GM23248 (cell line): ENCODE measurements at regions not wholly inside any gene's neighbourhood (a gene's known extent, or its start where the extent isn't known, plus 50 kb on each side); places are given as distances from the start of the nearest gene placed in this dataset.

Experiments used
- DNase-seq: peaks from one replicate; pipeline ENCODE4 v3.0.0-alpha.2; 2015
- H2AFZ ChIP-seq: fragments of 200-600 bp; sonication (generic); 2 replicates; pipeline ENCODE4 v1.6.1; 2016; ENCODE audit warnings: antibody characterized with exemption
- H3F3A ChIP-seq: fragments of 200-600 bp; sonication (generic); 2 replicates; pipeline ENCODE4 v1.6.1; 2016; ENCODE audit warnings: mild to moderate bottlenecking, antibody characterized with exemption, mixed run types; ENCODE audit not compliant: insufficient read depth
- H3K27ac ChIP-seq: fragments of 200-600 bp; sonication (generic); 2 replicates; pipeline ENCODE4 v1.5.1; 2016; ENCODE audit warnings: mild to moderate bottlenecking
- H3K27me3 ChIP-seq: fragments of 200-600 bp; sonication (generic); replicated peaks from 2 replicates; pipeline ENCODE4 v1.6.1; 2016; ENCODE audit warnings: mild to moderate bottlenecking; ENCODE audit not compliant: insufficient read depth
- H3K36me3 ChIP-seq: fragments of 200-600 bp; sonication (generic); 2 replicates; pipeline ENCODE4 v1.6.1; 2016; ENCODE audit warnings: low read depth, mild to moderate bottlenecking
- H3K4me1 ChIP-seq: fragments of 200-600 bp; sonication (generic); 2 replicates; pipeline ENCODE4 v1.6.1; 2016; ENCODE audit warnings: mild to moderate bottlenecking; ENCODE audit not compliant: insufficient read depth
- H3K4me2 ChIP-seq: fragments of 200-600 bp; sonication (generic); one replicate; pipeline ENCODE4 v1.6.1; 2016; ENCODE audit warnings: mild to moderate bottlenecking; ENCODE audit not compliant: unreplicated experiment
- H3K4me3 ChIP-seq: fragments of 200-600 bp; sonication (generic); 2 replicates; pipeline ENCODE4 v1.5.1; 2016; ENCODE audit warnings: mild to moderate bottlenecking
- H3K79me2 ChIP-seq: fragments of 200-600 bp; sonication (generic); 2 replicates; pipeline ENCODE4 v1.6.1; 2016; ENCODE audit warnings: mild to moderate bottlenecking; ENCODE audit not compliant: insufficient read depth
- H3K9ac ChIP-seq: fragments of 200-600 bp; sonication (generic); 2 replicates; pipeline ENCODE4 v1.6.1; 2016; ENCODE audit warnings: mild to moderate bottlenecking
- H3K9me2 ChIP-seq: fragments of 200-600 bp; sonication (generic); 2 replicates; pipeline ENCODE4 v1.6.1; 2016; ENCODE audit warnings: mixed run types, mild to moderate bottlenecking, moderate library complexity; ENCODE audit not compliant: insufficient read depth
- H3K9me3 ChIP-seq: fragments of 200-600 bp; sonication (generic); one replicate; pipeline ENCODE4 v1.6.1; 2017; ENCODE audit warnings: low read depth
- H4K20me1 ChIP-seq: fragments of 200-600 bp; sonication (generic); 2 replicates; pipeline ENCODE4 v1.6.0; 2016; ENCODE audit not compliant: insufficient read depth
- EZH2 ChIP-seq: fragments of 200-600 bp; sonication (generic); IDR thresholded peaks from 2 replicates; pipeline ENCODE4 v1.6.1; 2018; ENCODE audit warnings: antibody characterized with exemption, mild to moderate bottlenecking; ENCODE audit not compliant: insufficient read depth, poor library complexity, severe bottlenecking
- EZH2phosphoT487 ChIP-seq: fragments of 200-600 bp; sonication (generic); IDR thresholded peaks from 2 replicates; pipeline ENCODE4 v1.6.1; 2018; ENCODE audit warnings: antibody characterized with exemption, moderate library complexity, mild to moderate bottlenecking, low read depth; ENCODE audit not compliant: insufficient read depth
- WGBS, 2 experiments: methylation state at CpG; one replicate each; pipeline ENCODE4 v1.1.6; 2015 to 2017; ENCODE audit warnings: low lambda C conversion rate in 2 of 2, low coverage in 1 of 2; ENCODE audit errors: missing lambda C conversion rate in 2 of 2; 5-methylcytosine and 5-hydroxymethylcytosine counted together
- in situ Hi-C: fragments of 300-500 bp; cut with MboI; formaldehyde crosslinking; loops from 2 replicates; pipeline ENCODE4 v1.15.0; 2020

- Histone ChIP-seq H2AFZ (no peak overlapping the region), H3K27ac (no peak overlapping the region), H3K9ac (no peak overlapping the region), H3K27me3 (no peaks in the 10 kb centered on the region), H3K9me2 (peaks cover under 1% of the 10 kb centered on the region; the same call in 1 of the 2 replicates), H3K4me1 (no peaks in the 10 kb centered on the region), H3K36me3 (no peaks in the 10 kb centered on the region), H3K4me3 (no peak overlapping the region), H3F3A (no peaks in the 10 kb centered on the region), H3K9me3 (no peaks in the 10 kb centered on the region), H3K79me2 (no peaks in the 10 kb centered on the region), H4K20me1 (no peaks in the 10 kb centered on the region), H3K4me2 (no peak overlapping the region)
- 58 to 59% methylated on average over 4 of the region's 4 CpGs for WGBS, 2 experiments
- in situ Hi-C loops: no loop called here
- DNase-seq: no peak
- TF ChIP-seq EZH2 (no peak), EZH2phosphoT487 (no peak)
These were observed 529.5 kb upstream of the CDH2 start for GRCh38 chr18:28706397-28706796.

- Histone ChIP-seq H3K79me2 (no peaks in the 10 kb centered on the region), H3K27me3 (no peaks in the 10 kb centered on the region), H3F3A (no peaks in the 10 kb centered on the region), H3K4me1 (no peaks in the 10 kb centered on the region), H2AFZ (no peak overlapping the region), H3K4me2 (no peak overlapping the region), H4K20me1 (no peaks in the 10 kb centered on the region), H3K4me3 (no peak overlapping the region), H3K9me3 (no peaks in the 10 kb centered on the region), H3K27ac (no peak overlapping the region), H3K9ac (no peak overlapping the region), H3K9me2 (no peaks in the 10 kb centered on the region), H3K36me3 (no peaks in the 10 kb centered on the region)
- TF ChIP-seq EZH2phosphoT487 (no peak), EZH2 (no peak)
- in situ Hi-C loops: no loop called here
- DNase-seq: no peak
- 30 to 31% methylated on average over 1 of the region's 1 CpG for WGBS, 2 experiments
These were observed 528.6 kb upstream of the CDH2 start for GRCh38 chr18:28705482-28705881.

DNA sequence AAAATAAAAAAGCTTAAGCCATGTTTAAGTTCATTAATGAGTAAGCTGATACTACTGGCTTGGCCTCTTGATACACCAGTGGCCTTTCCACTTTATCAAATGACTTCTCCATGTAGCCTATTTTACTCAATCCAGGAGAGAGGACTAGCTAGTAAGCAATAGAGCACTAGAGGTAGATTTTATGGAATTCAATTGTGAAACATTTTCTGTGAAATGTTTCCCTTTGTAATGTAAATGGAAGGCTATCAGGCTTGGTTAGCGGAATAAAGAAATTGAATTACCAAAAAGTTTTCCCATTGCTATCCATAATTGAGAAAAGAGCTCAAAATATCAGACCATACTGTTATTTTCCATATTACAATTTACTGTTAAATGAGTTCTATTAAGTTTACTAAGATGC lies 515.4 kb upstream of the CDH2 start:
- H3K4me3 ChIP-seq: no peak overlapping the region
- WGBS, 2 experiments: 90 to 95% methylated on average over 1 of the region's 1 CpG
- 0 out of 2 replicates have a peak, but pooled peaks cover 6% of the 10 kb centered on the region for H3K4me1 ChIP-seq
- no peaks in the 10 kb centered on the region for H3K79me2 ChIP-seq
- no peaks in the 10 kb centered on the region for H3F3A ChIP-seq
- H3K9me2 ChIP-seq: no peaks in the 10 kb centered on the region; the same call in 1 of the 2 replicates
- TF ChIP-seq EZH2phosphoT487: no peak
- TF ChIP-seq EZH2: no peak
- H3K4me2 ChIP-seq: no peak overlapping the region
- no peaks in the 10 kb centered on the region for H4K20me1 ChIP-seq
- no peak for DNase-seq
- H3K27me3 ChIP-seq: no peaks in the 10 kb centered on the region
- H3K9ac ChIP-seq: no peak overlapping the region
- H3K9me3 ChIP-seq: no peaks in the 10 kb centered on the region
- in situ Hi-C loops: no loop called here
- no peaks in the 10 kb centered on the region for H3K36me3 ChIP-seq
- H3K27ac ChIP-seq: no peak overlapping the region
- H2AFZ ChIP-seq: no peak overlapping the region

DNA sequence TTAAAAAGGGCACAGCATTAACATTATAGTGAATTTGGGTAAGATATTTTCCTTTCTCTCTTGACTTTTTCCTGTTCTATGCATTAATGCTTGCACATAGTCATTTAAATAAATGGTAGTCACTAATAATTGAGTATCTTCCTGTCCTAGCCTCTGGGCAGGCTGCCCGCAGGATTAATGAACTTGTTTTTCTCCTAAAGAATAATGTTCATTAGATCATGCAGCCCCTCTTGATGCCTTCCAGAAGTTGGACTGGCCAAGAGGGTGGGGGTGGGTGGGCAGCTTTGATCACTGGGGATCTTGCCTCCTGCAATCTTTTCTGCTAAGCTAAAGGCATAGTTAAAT lies 514.5 kb upstream of the CDH2 start:
- Histone ChIP-seq H3K36me3 (no peaks in the 10 kb centered on the region), H4K20me1 (no peaks in the 10 kb centered on the region), H3K27ac (no peak overlapping the region; the same call in 1 of the 2 replicates), H3K9ac (no peak overlapping the region), H3K4me2 (peak overlapping the region; percentile 28), H3F3A (no peaks in the 10 kb centered on the region), H3K4me1 (0 out of 2 replicates have a peak, but pooled peaks cover 6% of the 10 kb centered on the region), H3K27me3 (no peaks in the 10 kb centered on the region), H3K9me3 (no peaks in the 10 kb centered on the region), H3K79me2 (no peaks in the 10 kb centered on the region), H3K9me2 (no peaks in the 10 kb centered on the region; the same call in 1 of the 2 replicates), H2AFZ (peak overlapping the region; percentile 33; the same call in 1 of the 2 replicates), H3K4me3 (no peak overlapping the region)
- in situ Hi-C loops: no loop called here
- peak; percentile 53 for DNase-seq
- no peak for TF ChIP-seq EZH2phosphoT487
- no peak for TF ChIP-seq EZH2
- WGBS, 2 experiments: 55 to 71% methylated on average over 1 of the region's 1 CpG
